ENCODE measurements at regions not wholly inside any gene's neighbourhood (a gene's known extent, or its start where the extent isn't known, plus 50 kb on each side); places are given as distances from the start of the nearest gene placed in this dataset.

GRCh38 chr16:17676171-17676570, 205.4 kb upstream of the XYLT1 start:
- no peak for DNase-seq (ENCODE audit: low spot score)
- in situ Hi-C loops (cut with MboI; ENCODE audit: low pct_unique_long_range_greater_than_20kb, low sequenced_read_pairs, unreplicated experiment): no loop called here
- TF ChIP-seq CTCF (IDR thresholded peaks at IDR 0.05; ENCODE audit: extremely low read depth, insufficient read depth, missing control alignments): no peak

- no peak for TF ChIP-seq CTCF (IDR thresholded peaks at IDR 0.05; ENCODE audit: extremely low read depth, insufficient read depth, missing control alignments)
- DNase-seq (ENCODE audit: low spot score): no peak
- in situ Hi-C loops (cut with MboI; ENCODE audit: low pct_unique_long_range_greater_than_20kb, low sequenced_read_pairs, unreplicated experiment): no loop called here
These were observed 197.6 kb upstream of the XYLT1 start for GRCh38 chr16:17668386-17668785.

- in situ Hi-C loops (cut with MboI; ENCODE audit: low pct_unique_long_range_greater_than_20kb, low sequenced_read_pairs, unreplicated experiment): no loop called here
- DNase-seq (ENCODE audit: low spot score): no peak
- no peak for TF ChIP-seq CTCF (IDR thresholded peaks at IDR 0.05; ENCODE audit: extremely low read depth, insufficient read depth, missing control alignments)
These were observed 195.5 kb upstream of the XYLT1 start for GRCh38 chr16:17666293-17666692.

GRCh38 chr16:17658881-17659280, 188.1 kb upstream of the XYLT1 start:
- no peak for TF ChIP-seq CTCF (IDR thresholded peaks at IDR 0.05; ENCODE audit: extremely low read depth, insufficient read depth, missing control alignments)
- in situ Hi-C loops (cut with MboI; ENCODE audit: low pct_unique_long_range_greater_than_20kb, low sequenced_read_pairs, unreplicated experiment): no loop called here
- no peak for DNase-seq (ENCODE audit: low spot score)

GRCh38 chr16:17657045-17657444, 186.3 kb upstream of the XYLT1 start:
- no peak for DNase-seq (ENCODE audit: low spot score)

GRCh38 chr16:17654571-17654970, 183.8 kb upstream of the XYLT1 start:
- in situ Hi-C loops (cut with MboI; ENCODE audit: low pct_unique_long_range_greater_than_20kb, low sequenced_read_pairs, unreplicated experiment): no loop called here
- TF ChIP-seq CTCF (IDR thresholded peaks at IDR 0.05; ENCODE audit: extremely low read depth, insufficient read depth, missing control alignments): no peak
- no peak for DNase-seq (ENCODE audit: low spot score)

More at GRCh38 chr16:17657045-17657444, 186.3 kb upstream of the XYLT1 start:
- TF ChIP-seq CTCF (IDR thresholded peaks at IDR 0.05; ENCODE audit: extremely low read depth, insufficient read depth, missing control alignments): no peak
- in situ Hi-C loops (cut with MboI; ENCODE audit: low pct_unique_long_range_greater_than_20kb, low sequenced_read_pairs, unreplicated experiment): no loop called here

- no peak for TF ChIP-seq CTCF (IDR thresholded peaks at IDR 0.05; ENCODE audit: extremely low read depth, insufficient read depth, missing control alignments)
- in situ Hi-C loops (cut with MboI; ENCODE audit: low pct_unique_long_range_greater_than_20kb, low sequenced_read_pairs, unreplicated experiment): no loop called here
- DNase-seq (ENCODE audit: low spot score): no peak
These were observed 183.4 kb upstream of the XYLT1 start for GRCh38 chr16:17654142-17654541.

Measured in GM13977 (cell line).